Mesendoderm (in vitro differentiated cells): ENCODE measurements at regions not wholly inside any gene's neighbourhood (a gene's known extent, or its start where the extent isn't known, plus 50 kb on each side); places are given as distances from the start of the nearest gene placed in this dataset.

Source experiments
- DNase-seq: peaks from one replicate; pipeline ENCODE4 v3.0.0; 2013
- H2AK5ac ChIP-seq: 2 replicates; pipeline ENCODE4 v1.6.1; 2013; ENCODE audit warnings: low read length, inconsistent platforms
- H2BK120ac ChIP-seq: 2 replicates; pipeline ENCODE4 v1.6.1; 2013; ENCODE audit warnings: low read depth, mild to moderate bottlenecking, low read length, moderate library complexity, mixed read lengths
- H2BK15ac ChIP-seq: replicated peaks from 2 replicates; pipeline ENCODE4 v1.6.1; 2013; ENCODE audit warnings: low read depth, mild to moderate bottlenecking, moderate library complexity
- H2BK5ac ChIP-seq: 2 replicates; pipeline ENCODE4 v1.6.1; 2013; ENCODE audit warnings: low read length, inconsistent platforms
- H3K18ac ChIP-seq: 2 replicates; pipeline ENCODE4 v1.6.1; 2013; ENCODE audit warnings: mild to moderate bottlenecking, low read length, mixed read lengths
- H3K23ac ChIP-seq: one replicate; pipeline ENCODE4 v1.6.1; 2013; ENCODE audit warnings: low read length
- H3K27ac ChIP-seq: 2 replicates; pipeline ENCODE4 v1.5.1; 2013; ENCODE audit warnings: low read depth, mild to moderate bottlenecking, inconsistent platforms, low read length, moderate library complexity
- H3K27me3 ChIP-seq: 2 replicates; pipeline ENCODE4 v1.6.1; 2013; ENCODE audit warnings: low read length, control low read depth, mild to moderate bottlenecking, inconsistent platforms; ENCODE audit not compliant: insufficient read depth, poor library complexity
- H3K36me3 ChIP-seq: 2 replicates; pipeline ENCODE4 v1.6.1; 2013; ENCODE audit warnings: low read length, inconsistent platforms; ENCODE audit not compliant: control insufficient read depth, insufficient read depth
- H3K4ac ChIP-seq: one replicate; pipeline ENCODE4 v1.6.1; 2013; ENCODE audit warnings: low read depth, mild to moderate bottlenecking, low read length, moderate library complexity
- H3K4me1 ChIP-seq: 2 replicates; pipeline ENCODE4 v1.6.1; 2013; ENCODE audit warnings: low read depth, low read length, inconsistent platforms; ENCODE audit not compliant: control insufficient read depth
- H3K4me2 ChIP-seq: 2 replicates; pipeline ENCODE4 v1.6.1; 2013; ENCODE audit warnings: low read length
- H3K4me3 ChIP-seq: 2 replicates; pipeline ENCODE4 v1.5.1; 2013; ENCODE audit warnings: mild to moderate bottlenecking, low read length
- H3K56ac ChIP-seq: one replicate; pipeline ENCODE4 v1.6.1; 2013; ENCODE audit warnings: low read length
- H3K79me1 ChIP-seq: 2 replicates; pipeline ENCODE4 v1.6.1; 2013; ENCODE audit warnings: low read length, inconsistent platforms
- H3K79me2 ChIP-seq: 2 replicates; pipeline ENCODE4 v1.6.1; 2013; ENCODE audit warnings: mild to moderate bottlenecking, low read length; ENCODE audit not compliant: control insufficient read depth, insufficient read depth
- H3K9ac ChIP-seq: 2 replicates; pipeline ENCODE4 v1.6.1; 2013; ENCODE audit warnings: low read length, inconsistent platforms
- H4K5ac ChIP-seq: one replicate; pipeline ENCODE4 v1.6.1; 2013; ENCODE audit warnings: low read length
- H4K8ac ChIP-seq: one replicate; pipeline ENCODE4 v1.6.1; 2013; ENCODE audit warnings: low read depth, mild to moderate bottlenecking, control low read depth, low read length, moderate library complexity
- WGBS: extraction: QIAGEN DNeasy Blood & Tissue Kit; methylation state at CpG from one replicate; pipeline ENCODE4 v1.1.7; 2013; ENCODE audit warnings: low lambda C conversion rate, missing lambda C conversion rate; ENCODE audit not compliant: insufficient coverage; ENCODE audit errors: extremely low coverage; 5-methylcytosine and 5-hydroxymethylcytosine counted together

DNA sequence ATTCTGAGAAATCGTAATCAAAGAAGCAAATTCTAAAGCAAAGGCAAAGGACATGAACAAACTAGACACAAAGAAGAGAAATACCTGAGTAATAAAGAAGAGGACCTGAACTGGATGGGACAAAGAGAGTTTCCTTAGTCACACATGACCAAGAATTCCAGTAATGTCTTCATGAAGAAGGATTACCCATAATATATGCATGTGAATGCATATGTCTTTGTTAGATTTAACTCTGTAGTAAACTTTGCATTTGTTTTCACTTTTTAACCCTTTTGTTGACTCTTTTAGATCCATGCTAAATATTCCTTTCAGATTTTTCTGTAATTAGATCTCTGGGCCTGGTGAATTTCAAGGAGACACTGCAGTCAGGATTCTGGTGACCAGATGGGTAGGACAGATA lies 279.8 kb downstream of the ARRDC4 start:
- H3K9ac ChIP-seq = no peak overlapping the region
- H3K4ac ChIP-seq = no peak overlapping the region
- H2AK5ac ChIP-seq = no peak overlapping the region
- no peak overlapping the region for H3K56ac ChIP-seq
- no peaks in the 10 kb centered on the region for H3K79me1 ChIP-seq
- no peaks in the 10 kb centered on the region for H3K79me2 ChIP-seq
- no peak overlapping the region for H4K8ac ChIP-seq
- H3K18ac ChIP-seq = no peak overlapping the region
- H3K36me3 ChIP-seq = no peaks in the 10 kb centered on the region
- no peak overlapping the region for H3K4me2 ChIP-seq
- H2BK5ac ChIP-seq = no peak overlapping the region
- no CpG with 5 or more reads among the region's 1 CpG for WGBS
- no peak for DNase-seq
- H2BK120ac ChIP-seq = no peak overlapping the region
- no peak overlapping the region for H3K27ac ChIP-seq
- H3K4me3 ChIP-seq = no peak overlapping the region
- H3K27me3 ChIP-seq = no peaks in the 10 kb centered on the region
- no peak overlapping the region for H4K5ac ChIP-seq
- no peaks in the 10 kb centered on the region for H3K4me1 ChIP-seq
- no peak overlapping the region for H3K23ac ChIP-seq
- no peak overlapping the region for H2BK15ac ChIP-seq

DNA sequence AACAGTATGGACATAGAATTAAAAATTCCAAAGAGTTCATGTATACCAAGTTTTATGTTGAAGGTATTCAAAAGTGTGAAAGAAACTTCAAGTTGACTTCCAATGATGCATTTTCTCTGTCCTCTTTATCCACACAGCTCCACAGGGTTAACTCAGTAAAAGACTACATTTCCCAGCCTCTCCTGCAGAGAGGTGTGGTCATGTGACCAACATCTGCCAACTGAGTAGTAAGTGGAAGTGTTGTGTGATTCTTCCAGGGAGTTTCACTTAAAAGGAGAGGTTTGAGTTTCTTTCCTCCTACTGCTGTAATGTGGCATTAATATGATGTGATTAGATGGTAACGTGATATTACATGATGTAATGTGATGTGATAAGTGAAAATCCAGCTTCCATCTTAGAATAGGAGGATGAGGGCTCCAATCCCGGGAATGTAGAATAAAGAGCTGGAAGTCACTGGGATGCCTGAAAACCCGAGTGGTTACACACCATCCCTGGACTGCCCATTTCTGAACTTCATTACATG lies 280.6 kb downstream of the ARRDC4 start:
- H3K4me1 ChIP-seq = no peaks in the 10 kb centered on the region
- H2BK5ac ChIP-seq = no peak overlapping the region
- no peak overlapping the region for H3K56ac ChIP-seq
- no peak overlapping the region for H2BK120ac ChIP-seq
- no peak overlapping the region for H3K9ac ChIP-seq
- H3K4me2 ChIP-seq = no peak overlapping the region
- no peaks in the 10 kb centered on the region for H3K27me3 ChIP-seq
- H3K27ac ChIP-seq = no peak overlapping the region
- H3K4me3 ChIP-seq = no peak overlapping the region
- H3K18ac ChIP-seq = no peak overlapping the region
- no peak overlapping the region for H3K4ac ChIP-seq
- WGBS = no CpG with 5 or more reads among the region's 3 CpGs
- H3K79me2 ChIP-seq = no peaks in the 10 kb centered on the region
- H3K79me1 ChIP-seq = no peaks in the 10 kb centered on the region
- DNase-seq = peak; percentile 40
- no peak overlapping the region for H3K23ac ChIP-seq
- H2AK5ac ChIP-seq = no peak overlapping the region
- no peak overlapping the region for H4K5ac ChIP-seq
- no peaks in the 10 kb centered on the region for H3K36me3 ChIP-seq
- no peak overlapping the region for H4K8ac ChIP-seq
- H2BK15ac ChIP-seq = no peak overlapping the region

DNA sequence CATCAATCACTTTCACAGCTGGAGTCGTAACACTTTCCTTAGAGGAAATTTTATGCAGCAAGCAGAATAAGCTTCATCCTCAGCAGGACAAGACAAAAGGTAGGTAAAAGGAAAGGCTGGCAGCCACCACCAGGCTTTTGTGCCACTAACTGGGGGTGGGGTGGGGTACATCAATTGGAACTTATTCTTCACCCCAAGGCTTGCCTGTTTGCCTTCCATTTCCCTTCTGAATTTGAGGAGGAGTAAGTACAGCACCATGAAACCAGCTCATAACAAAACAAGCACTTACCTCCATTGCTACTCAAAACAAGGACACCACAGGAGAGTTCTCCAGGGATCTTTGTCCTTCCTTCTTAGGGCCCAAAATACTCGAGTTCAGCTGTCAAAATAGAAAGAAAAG lies 296.8 kb downstream of the ARRDC4 start:
- Histone ChIP-seq H4K8ac (no peak overlapping the region), H2BK120ac (no peak overlapping the region), H3K79me1 (no peaks in the 10 kb centered on the region), H2BK5ac (no peak overlapping the region), H2BK15ac (no peak overlapping the region), H3K27ac (no peak overlapping the region), H3K23ac (no peak overlapping the region), H3K4me3 (no peak overlapping the region), H2AK5ac (no peak overlapping the region), H3K36me3 (no peaks in the 10 kb centered on the region), H3K79me2 (no peaks in the 10 kb centered on the region), H4K5ac (no peak overlapping the region), H3K56ac (no peak overlapping the region), H3K18ac (no peak overlapping the region), H3K4ac (no peak overlapping the region), H3K4me1 (no peaks in the 10 kb centered on the region), H3K27me3 (no peaks in the 10 kb centered on the region), H3K9ac (no peak overlapping the region), H3K4me2 (no peak overlapping the region)
- DNase-seq = no peak
- no CpG with 5 or more reads among the region's 2 CpGs for WGBS

DNA sequence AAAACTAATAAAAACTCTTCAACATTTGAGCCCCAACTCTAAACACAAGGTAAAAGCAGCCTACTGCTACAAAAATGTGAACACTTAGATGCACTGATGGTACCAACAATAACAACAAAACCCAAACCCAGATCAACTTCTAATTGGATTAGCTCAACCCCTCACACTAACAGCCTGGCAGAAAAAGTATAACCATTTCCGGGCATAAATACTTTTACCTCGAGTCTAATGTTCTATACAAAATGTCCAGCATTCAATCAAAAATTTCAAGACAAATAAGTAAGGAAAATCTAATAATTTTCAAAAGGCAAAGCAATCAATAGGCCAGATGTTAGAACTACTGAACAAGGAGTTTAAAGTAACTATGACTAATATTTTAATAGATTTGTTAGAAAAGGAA lies 303.3 kb downstream of the ARRDC4 start:
- Histone ChIP-seq H2BK5ac (no peak overlapping the region), H3K23ac (no peak overlapping the region), H3K18ac (no peak overlapping the region), H3K4me1 (no peaks in the 10 kb centered on the region), H4K8ac (no peak overlapping the region), H3K79me2 (no peaks in the 10 kb centered on the region), H2AK5ac (no peak overlapping the region), H3K9ac (no peak overlapping the region), H2BK15ac (no peak overlapping the region), H3K4me3 (no peak overlapping the region), H3K79me1 (no peaks in the 10 kb centered on the region), H4K5ac (no peak overlapping the region), H2BK120ac (no peak overlapping the region), H3K4me2 (no peak overlapping the region), H3K36me3 (no peaks in the 10 kb centered on the region), H3K4ac (no peak overlapping the region), H3K56ac (no peak overlapping the region), H3K27me3 (no peaks in the 10 kb centered on the region), H3K27ac (no peak overlapping the region)
- no peak for DNase-seq
- WGBS = no CpG with 5 or more reads among the region's 2 CpGs

DNA sequence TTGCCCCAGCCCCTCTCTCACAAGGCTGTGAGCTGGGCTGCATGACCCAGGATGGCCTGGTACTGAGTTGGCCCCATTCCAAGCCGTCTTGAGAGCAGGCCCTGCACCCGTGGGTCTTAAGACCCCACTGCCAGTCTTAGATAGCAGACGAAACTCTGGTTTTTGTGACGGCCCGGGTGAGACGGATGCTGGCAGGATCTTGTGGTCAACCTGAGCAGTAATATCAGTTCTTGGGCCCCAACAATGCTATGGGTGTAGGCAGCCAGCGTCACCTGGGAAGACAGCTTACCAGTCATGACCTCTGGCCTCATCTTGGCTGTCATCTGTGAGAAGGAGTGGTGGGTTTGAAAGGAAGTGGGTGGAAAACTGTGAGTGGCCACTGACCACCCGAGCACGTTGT lies 305.8 kb downstream of the ARRDC4 start:
- H4K5ac ChIP-seq = no peak overlapping the region
- H2AK5ac ChIP-seq = no peak overlapping the region
- no peak overlapping the region for H2BK15ac ChIP-seq
- H4K8ac ChIP-seq = no peak overlapping the region
- no peak overlapping the region for H2BK120ac ChIP-seq
- no peak overlapping the region for H2BK5ac ChIP-seq
- no peak overlapping the region for H3K56ac ChIP-seq
- no peak overlapping the region for H3K23ac ChIP-seq
- H3K4me2 ChIP-seq = no peak overlapping the region
- no peaks in the 10 kb centered on the region for H3K36me3 ChIP-seq
- DNase-seq = no peak
- H3K4me1 ChIP-seq = no peaks in the 10 kb centered on the region
- no peak overlapping the region for H3K18ac ChIP-seq
- no peak overlapping the region for H3K4ac ChIP-seq
- H3K4me3 ChIP-seq = no peak overlapping the region
- H3K27ac ChIP-seq = no peak overlapping the region
- WGBS = no CpG with 5 or more reads among the region's 9 CpGs
- no peaks in the 10 kb centered on the region for H3K79me2 ChIP-seq
- no peak overlapping the region for H3K9ac ChIP-seq
- H3K27me3 ChIP-seq = no peaks in the 10 kb centered on the region
- H3K79me1 ChIP-seq = no peaks in the 10 kb centered on the region

DNA sequence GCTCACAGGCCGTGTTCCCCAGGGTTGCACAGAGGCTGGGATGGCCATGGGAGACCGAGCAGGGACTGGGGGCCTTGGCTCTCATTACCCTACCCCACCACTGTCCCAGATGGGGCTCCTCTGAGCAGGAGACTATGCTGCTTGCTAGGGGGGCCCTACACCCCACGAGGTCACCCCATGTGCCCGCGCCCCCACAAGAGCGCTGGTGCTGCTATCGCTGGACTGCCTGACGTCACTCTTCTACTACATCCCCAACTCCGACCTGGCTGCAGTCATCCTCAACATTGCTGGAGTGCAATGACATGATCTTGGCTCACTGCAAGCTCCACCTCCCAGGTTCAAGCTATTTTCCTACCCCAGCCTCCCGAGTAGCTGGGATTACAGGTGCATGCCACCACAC lies 307.7 kb downstream of the ARRDC4 start:
- Histone ChIP-seq H3K27me3 (no peaks in the 10 kb centered on the region), H3K23ac (no peak overlapping the region), H2BK15ac (no peak overlapping the region), H3K4me2 (no peak overlapping the region), H3K4me1 (no peaks in the 10 kb centered on the region), H3K9ac (no peak overlapping the region), H3K4me3 (no peak overlapping the region), H4K8ac (no peak overlapping the region), H3K79me2 (no peaks in the 10 kb centered on the region), H2AK5ac (no peak overlapping the region), H2BK120ac (no peak overlapping the region), H2BK5ac (no peak overlapping the region), H3K56ac (no peak overlapping the region), H3K27ac (no peak overlapping the region), H3K18ac (no peak overlapping the region), H4K5ac (no peak overlapping the region), H3K4ac (no peak overlapping the region), H3K79me1 (no peaks in the 10 kb centered on the region), H3K36me3 (no peaks in the 10 kb centered on the region)
- no CpG with 5 or more reads among the region's 10 CpGs for WGBS
- no peak for DNase-seq
